RPMI7951 (cell line): ENCODE measurements at regions not wholly inside any gene's neighbourhood (a gene's known extent, or its start where the extent isn't known, plus 50 kb on each side); places are given as distances from the start of the nearest gene placed in this dataset.

Experiments
- DNase-seq: peaks from one replicate; pipeline ENCODE4 v3.0.0-alpha.2; 2012; ENCODE audit warnings: low read depth

- DNase-seq, result no peak
Observed at GRCh38 chr1:2969845-2970291, 51.4 kb upstream of the ACTRT2 start.

- DNase-seq, result no peak
Observed at GRCh38 chr1:2970311-2971071, 50.8 kb upstream of the ACTRT2 start.

- DNase-seq, result no peak
Observed at GRCh38 chr1:2971101-2971501, 50.2 kb upstream of the ACTRT2 start.
